ENCODE measurements at regions not wholly inside any gene's neighbourhood (a gene's known extent, or its start where the extent isn't known, plus 50 kb on each side); places are given as distances from the start of the nearest gene placed in this dataset.

DNA sequence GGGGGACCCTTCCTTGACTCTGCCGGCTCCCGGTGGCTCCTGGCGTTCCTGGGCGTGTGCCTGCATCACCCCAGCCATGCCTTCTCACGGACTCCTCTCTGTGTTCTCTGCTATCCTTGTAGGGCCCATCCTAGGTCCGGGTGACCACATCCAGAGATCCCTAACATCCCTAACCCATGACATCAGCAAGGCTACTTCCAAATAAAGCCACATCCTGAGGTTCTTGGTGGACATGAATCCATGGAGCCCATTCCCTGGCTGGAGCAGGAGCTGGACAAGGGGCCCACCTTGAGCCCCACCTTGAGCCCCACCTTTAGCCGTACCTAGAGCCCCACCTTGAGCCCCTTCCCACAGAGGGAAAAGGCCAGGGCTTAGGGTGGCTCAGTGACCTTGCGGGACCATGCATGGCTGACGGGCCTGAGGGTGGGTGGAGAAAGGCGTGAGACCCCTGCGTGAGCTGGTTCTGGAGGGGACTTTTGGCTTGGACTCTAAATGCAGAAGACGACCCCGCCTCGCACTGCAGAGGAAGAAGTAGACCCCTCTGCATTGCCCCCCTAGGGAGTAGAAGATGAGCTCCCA is 58.5 kb upstream of the INPP5A start:
- Histone ChIP-seq H3K4me2 (ENCODE audit: extremely low read depth, insufficient read depth, low read length) (no peak overlapping the region), H3K27me3 (ENCODE audit: control insufficient read depth, insufficient read depth, low read length) (no peaks in the 10 kb centered on the region), H2AFZ (ENCODE audit: low read length) (no peak overlapping the region), H3K36me3 (ENCODE audit: control insufficient read depth, insufficient read depth, low read length) (no peaks in the 10 kb centered on the region), H3K4me3 (replicated peaks in 1 of 4; ENCODE audit: control extremely low read depth in 1 of 4, insufficient read depth in 1 of 4, low read depth in 3 of 4, low read length in 4 of 4) (no peak overlapping the region), H3K9ac (ENCODE audit: insufficient read depth, low read length) (no peak overlapping the region), H3K4me1 (ENCODE audit: control insufficient read depth, extremely low read depth, insufficient read depth, low read length) (peaks cover 3% of the 10 kb centered on the region), H4K20me1 (ENCODE audit: control insufficient read depth, extremely low read depth, insufficient read depth, low read length) (no peaks in the 10 kb centered on the region), H3K27ac (ENCODE audit: insufficient read depth, low read length) (no peak overlapping the region), H3K79me2 (ENCODE audit: control insufficient read depth, insufficient read depth, low read length) (no peaks in the 10 kb centered on the region), H3K9me3 (ENCODE audit: control insufficient read depth, insufficient read depth, low read depth, low read length) (no peaks in the 10 kb centered on the region)
- no peak for DNase-seq (ENCODE audit: low read depth in 2 of 2)
- no peak for TF ChIP-seq EZH2 (IDR thresholded peaks at IDR 0.05; ENCODE audit: low read length, missing control alignments)
- TF ChIP-seq, protein P1, sequence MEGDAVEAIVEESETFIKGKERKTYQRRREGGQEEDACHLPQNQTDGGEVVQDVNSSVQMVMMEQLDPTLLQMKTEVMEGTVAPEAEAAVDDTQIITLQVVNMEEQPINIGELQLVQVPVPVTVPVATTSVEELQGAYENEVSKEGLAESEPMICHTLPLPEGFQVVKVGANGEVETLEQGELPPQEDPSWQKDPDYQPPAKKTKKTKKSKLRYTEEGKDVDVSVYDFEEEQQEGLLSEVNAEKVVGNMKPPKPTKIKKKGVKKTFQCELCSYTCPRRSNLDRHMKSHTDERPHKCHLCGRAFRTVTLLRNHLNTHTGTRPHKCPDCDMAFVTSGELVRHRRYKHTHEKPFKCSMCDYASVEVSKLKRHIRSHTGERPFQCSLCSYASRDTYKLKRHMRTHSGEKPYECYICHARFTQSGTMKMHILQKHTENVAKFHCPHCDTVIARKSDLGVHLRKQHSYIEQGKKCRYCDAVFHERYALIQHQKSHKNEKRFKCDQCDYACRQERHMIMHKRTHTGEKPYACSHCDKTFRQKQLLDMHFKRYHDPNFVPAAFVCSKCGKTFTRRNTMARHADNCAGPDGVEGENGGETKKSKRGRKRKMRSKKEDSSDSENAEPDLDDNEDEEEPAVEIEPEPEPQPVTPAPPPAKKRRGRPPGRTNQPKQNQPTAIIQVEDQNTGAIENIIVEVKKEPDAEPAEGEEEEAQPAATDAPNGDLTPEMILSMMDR (conservative IDR thresholded peaks at IDR 0.05 in 1 of 2, IDR thresholded peaks at IDR 0.05 in 1 of 2; ENCODE audit: low read depth in 1 of 2, low read length in 2 of 2) = no peak

DNA sequence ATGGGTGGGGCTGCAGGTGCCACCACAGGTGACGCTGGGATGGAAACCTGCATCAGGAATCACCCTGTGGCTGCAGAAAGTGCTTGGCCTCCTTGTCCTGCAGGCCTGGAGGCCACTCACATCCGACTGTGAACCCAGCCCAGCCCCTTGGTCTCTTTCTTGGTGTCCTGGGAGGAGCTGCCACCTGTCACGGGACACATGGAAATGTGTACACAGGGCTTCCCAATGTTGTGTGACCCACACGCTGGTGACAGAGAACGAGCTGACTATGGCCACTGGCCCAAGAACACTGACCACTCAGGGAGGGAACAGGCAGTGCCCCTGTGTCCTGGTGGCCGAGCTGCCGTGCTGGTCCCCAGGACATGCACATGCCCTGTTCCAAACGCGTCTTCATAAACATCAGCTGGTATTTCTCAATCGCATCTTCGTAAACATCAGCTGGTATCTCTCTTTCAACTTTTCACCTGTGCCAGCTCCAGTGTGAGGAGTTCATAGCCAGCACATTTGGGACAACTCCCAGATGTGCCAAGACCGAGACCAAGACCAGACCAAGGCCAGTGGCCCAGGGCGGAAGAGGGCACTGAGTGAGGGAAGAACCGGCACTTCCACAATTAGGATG is 57.9 kb upstream of the INPP5A start:
- Histone ChIP-seq H3K9ac (ENCODE audit: insufficient read depth, low read length) (no peak overlapping the region), H3K27me3 (ENCODE audit: control insufficient read depth, insufficient read depth, low read length) (no peaks in the 10 kb centered on the region), H3K36me3 (ENCODE audit: control insufficient read depth, insufficient read depth, low read length) (no peaks in the 10 kb centered on the region), H3K27ac (ENCODE audit: insufficient read depth, low read length) (no peak overlapping the region), H2AFZ (ENCODE audit: low read length) (no peak overlapping the region), H3K9me3 (ENCODE audit: control insufficient read depth, insufficient read depth, low read depth, low read length) (no peaks in the 10 kb centered on the region), H3K4me3 (replicated peaks in 1 of 4; ENCODE audit: control extremely low read depth in 1 of 4, insufficient read depth in 1 of 4, low read depth in 3 of 4, low read length in 4 of 4) (no peak overlapping the region), H3K4me1 (ENCODE audit: control insufficient read depth, extremely low read depth, insufficient read depth, low read length) (peaks cover 3% of the 10 kb centered on the region), H3K79me2 (ENCODE audit: control insufficient read depth, insufficient read depth, low read length) (no peaks in the 10 kb centered on the region), H4K20me1 (ENCODE audit: control insufficient read depth, extremely low read depth, insufficient read depth, low read length) (no peaks in the 10 kb centered on the region), H3K4me2 (ENCODE audit: extremely low read depth, insufficient read depth, low read length) (no peak overlapping the region)
- no peak for DNase-seq (ENCODE audit: low read depth in 2 of 2)
- TF ChIP-seq, protein P1 (conservative IDR thresholded peaks at IDR 0.05 in 1 of 2, IDR thresholded peaks at IDR 0.05 in 1 of 2; ENCODE audit: low read depth in 1 of 2, low read length in 2 of 2) = no peak
- TF ChIP-seq EZH2 (IDR thresholded peaks at IDR 0.05; ENCODE audit: low read length, missing control alignments) = no peak

DNA sequence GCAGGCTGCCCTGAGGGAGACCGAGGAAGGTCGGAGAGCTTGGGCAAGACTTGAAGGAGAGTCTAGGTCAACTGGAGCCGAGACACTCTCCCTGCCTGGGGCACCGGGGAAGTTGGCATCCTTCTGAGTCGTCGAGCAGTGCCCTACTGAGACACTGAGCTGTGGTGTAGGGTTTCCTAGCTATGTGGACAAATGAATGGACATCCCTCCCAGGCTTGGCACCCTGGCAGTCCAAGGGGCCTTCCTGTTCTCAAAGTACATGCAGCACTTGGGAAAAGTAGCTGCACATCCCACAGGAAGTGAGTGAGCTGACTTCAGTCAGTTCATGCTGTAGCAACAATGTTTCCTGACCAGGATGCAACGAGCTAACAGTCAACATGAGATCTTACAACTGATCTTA is 57.2 kb upstream of the INPP5A start:
- H3K27ac ChIP-seq (ENCODE audit: insufficient read depth, low read length) = no peak overlapping the region
- H3K36me3 ChIP-seq (ENCODE audit: control insufficient read depth, insufficient read depth, low read length) = no peaks in the 10 kb centered on the region
- no peaks in the 10 kb centered on the region for H3K9me3 ChIP-seq (ENCODE audit: control insufficient read depth, insufficient read depth, low read depth, low read length)
- H4K20me1 ChIP-seq (ENCODE audit: control insufficient read depth, extremely low read depth, insufficient read depth, low read length) = no peaks in the 10 kb centered on the region
- no peak for DNase-seq (ENCODE audit: low read depth in 2 of 2)
- peaks cover 3% of the 10 kb centered on the region for H3K4me1 ChIP-seq (ENCODE audit: control insufficient read depth, extremely low read depth, insufficient read depth, low read length)
- no peak overlapping the region for H2AFZ ChIP-seq (ENCODE audit: low read length)
- H3K79me2 ChIP-seq (ENCODE audit: control insufficient read depth, insufficient read depth, low read length) = no peaks in the 10 kb centered on the region
- no peak for TF ChIP-seq EZH2 (IDR thresholded peaks at IDR 0.05; ENCODE audit: low read length, missing control alignments)
- TF ChIP-seq, protein P1 (conservative IDR thresholded peaks at IDR 0.05 in 1 of 2, IDR thresholded peaks at IDR 0.05 in 1 of 2; ENCODE audit: low read depth in 1 of 2, low read length in 2 of 2) = no peak
- no peaks in the 10 kb centered on the region for H3K27me3 ChIP-seq (ENCODE audit: control insufficient read depth, insufficient read depth, low read length)
- H3K9ac ChIP-seq (ENCODE audit: insufficient read depth, low read length) = no peak overlapping the region
- H3K4me3 ChIP-seq (replicated peaks in 1 of 4; ENCODE audit: control extremely low read depth in 1 of 4, insufficient read depth in 1 of 4, low read depth in 3 of 4, low read length in 4 of 4) = no peak overlapping the region
- H3K4me2 ChIP-seq (ENCODE audit: extremely low read depth, insufficient read depth, low read length) = no peak overlapping the region

Measured in fibroblast of lung (primary cell).